ENCODE measurements at regions not wholly inside any gene's neighbourhood (a gene's known extent, or its start where the extent isn't known, plus 50 kb on each side); places are given as distances from the start of the nearest gene placed in this dataset.

DNA sequence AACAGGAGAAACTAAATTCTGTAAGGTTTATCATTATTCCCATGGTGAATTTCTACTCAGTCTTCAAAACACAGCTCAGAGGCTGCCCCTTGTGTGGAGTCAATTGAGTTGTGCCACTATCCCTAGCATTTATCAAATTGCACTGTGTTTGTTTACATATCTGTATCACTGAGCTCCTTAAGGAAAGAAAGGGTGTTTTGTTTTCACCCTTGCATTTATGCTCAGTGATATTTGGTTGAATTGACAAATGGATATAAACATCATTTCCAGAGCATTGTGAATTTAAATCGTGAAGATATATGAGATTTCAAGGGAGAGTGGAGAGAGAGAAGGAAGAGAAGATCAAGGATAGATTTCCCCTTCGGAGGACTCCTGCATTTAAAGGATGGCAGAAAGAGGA lies 55.1 kb upstream of the TNFRSF19 start:
- no peak overlapping the region for H2AFZ ChIP-seq (ENCODE audit: low read length)
- no peak for DNase-seq
- H3K4me1 ChIP-seq (ENCODE audit: insufficient read depth, low read length) = 0 out of 2 replicates have a peak, but pooled peaks cover 4% of the 10 kb centered on the region
- no peak overlapping the region for H2BK15ac ChIP-seq (ENCODE audit: low read depth, low read length)
- no peak overlapping the region for H3K9ac ChIP-seq (ENCODE audit: extremely low read depth, insufficient read length, low read length)
- peak overlapping the region in 1 of 3 experiments; percentile 27; a peak in 1 of 7 replicates for H3K27ac Mint-ChIP-seq
- no peaks in the 10 kb centered on the region for H3K23me2 ChIP-seq (ENCODE audit: insufficient read length, low read depth, low read length, poor library complexity, severe bottlenecking)
- no peak overlapping the region for H3K14ac ChIP-seq (ENCODE audit: insufficient read depth, low read length)
- H3K4me1 Mint-ChIP-seq = peaks cover 20 to 24% of the 10 kb centered on the region in 2 experiments
- no peaks in the 10 kb centered on the region for H3K9me3 Mint-ChIP-seq
- no peak overlapping the region for H4K5ac ChIP-seq (ENCODE audit: insufficient read length, low read depth, low read length)
- no peak overlapping the region for H3K23ac ChIP-seq (ENCODE audit: insufficient read length, low read depth, low read length)
- no peaks in the 10 kb centered on the region for H3K27me3 Mint-ChIP-seq (ENCODE audit: low read depth)
- no CpG with 5 or more reads among the region's 2 CpGs for WGBS (ENCODE audit: extremely low coverage, insufficient read length, low lambda C conversion rate)
- no peak overlapping the region for H3K27ac ChIP-seq (ENCODE audit: insufficient read length, low read depth, low read length)
- TF ChIP-seq, protein P1, sequence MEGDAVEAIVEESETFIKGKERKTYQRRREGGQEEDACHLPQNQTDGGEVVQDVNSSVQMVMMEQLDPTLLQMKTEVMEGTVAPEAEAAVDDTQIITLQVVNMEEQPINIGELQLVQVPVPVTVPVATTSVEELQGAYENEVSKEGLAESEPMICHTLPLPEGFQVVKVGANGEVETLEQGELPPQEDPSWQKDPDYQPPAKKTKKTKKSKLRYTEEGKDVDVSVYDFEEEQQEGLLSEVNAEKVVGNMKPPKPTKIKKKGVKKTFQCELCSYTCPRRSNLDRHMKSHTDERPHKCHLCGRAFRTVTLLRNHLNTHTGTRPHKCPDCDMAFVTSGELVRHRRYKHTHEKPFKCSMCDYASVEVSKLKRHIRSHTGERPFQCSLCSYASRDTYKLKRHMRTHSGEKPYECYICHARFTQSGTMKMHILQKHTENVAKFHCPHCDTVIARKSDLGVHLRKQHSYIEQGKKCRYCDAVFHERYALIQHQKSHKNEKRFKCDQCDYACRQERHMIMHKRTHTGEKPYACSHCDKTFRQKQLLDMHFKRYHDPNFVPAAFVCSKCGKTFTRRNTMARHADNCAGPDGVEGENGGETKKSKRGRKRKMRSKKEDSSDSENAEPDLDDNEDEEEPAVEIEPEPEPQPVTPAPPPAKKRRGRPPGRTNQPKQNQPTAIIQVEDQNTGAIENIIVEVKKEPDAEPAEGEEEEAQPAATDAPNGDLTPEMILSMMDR (conservative IDR thresholded peaks at IDR 0.05) = no peak
- no peak overlapping the region for H3K4ac ChIP-seq (ENCODE audit: low read depth, low read length)
- H3K4me2 ChIP-seq (ENCODE audit: insufficient read depth, insufficient read length, low read length) = no peak overlapping the region
- no peak overlapping the region for H3T11ph ChIP-seq (ENCODE audit: low read length)
- no peak overlapping the region for H3K56ac ChIP-seq (ENCODE audit: insufficient read length, low read depth, low read length)
- no peak overlapping the region for H2BK120ac ChIP-seq (ENCODE audit: low read depth, low read length, poor library complexity, severe bottlenecking)
- no peak overlapping the region for H2AK5ac ChIP-seq (ENCODE audit: insufficient read length, low read length)
- no peak overlapping the region for H4K91ac ChIP-seq (ENCODE audit: insufficient read length, low read depth, low read length)
- no peaks in the 10 kb centered on the region for H3K9me3 ChIP-seq (ENCODE audit: control insufficient read depth, low read depth, low read length)
- no peaks in the 10 kb centered on the region for H3K79me1 ChIP-seq (ENCODE audit: insufficient read depth, low read depth, low read length, poor library complexity, severe bottlenecking)
- H3K18ac ChIP-seq (ENCODE audit: insufficient read length, low read depth, low read length) = no peak overlapping the region
- no peaks in the 10 kb centered on the region for H3K79me2 ChIP-seq (ENCODE audit: insufficient read depth, low read length)
- no peak overlapping the region for H2BK20ac ChIP-seq (ENCODE audit: low read depth, low read length, poor library complexity, severe bottlenecking)
- H4K8ac ChIP-seq (replicated peaks; ENCODE audit: insufficient read length, low read depth, low read length) = no peak overlapping the region
- no peaks in the 10 kb centered on the region for H3K36me3 Mint-ChIP-seq (ENCODE audit: insufficient read depth in 1 of 3, low read depth in 3 of 3)
- H2BK5ac ChIP-seq (ENCODE audit: insufficient read length, low read length) = no peak overlapping the region
- no peaks in the 10 kb centered on the region for H4K20me1 ChIP-seq (ENCODE audit: control insufficient read depth, insufficient read depth, insufficient read length)
- H3K4me3 Mint-ChIP-seq = no peak overlapping the region
- no peak overlapping the region for H2BK12ac ChIP-seq (ENCODE audit: insufficient read length, low read depth, low read length)
- H3K27me3 ChIP-seq (ENCODE audit: insufficient read depth, low read length) = no peaks in the 10 kb centered on the region

All from H9 (cell line).